CD4-positive, CD25-positive, alpha-beta regulatory T cell (primary cell): ENCODE measurements at regions not wholly inside any gene's neighbourhood (a gene's known extent, or its start where the extent isn't known, plus 50 kb on each side); places are given as distances from the start of the nearest gene placed in this dataset.
"Not testable (repeated sequence)": the region's sequence is repeated elsewhere in the genome, so short reads cannot be mapped to it uniquely, and the experiment has no call there.

Source experiments
- ATAC-seq, 2 donors: fragments of 150-1000 bp; cut with Tn5 transposase; one replicate each; pipeline ENCODE4 v1.10.0; 2021; ENCODE audit warnings: low read depth in 2 of 2, moderate number of reproducible peaks in 2 of 2, moderate library complexity in 1 of 2
- DNase-seq, 3 donors: peaks; one replicate each; pipeline versions ENCODE4 v3.0.0 to v3.0.0-alpha.2; 2012 to 2022; ENCODE audit warnings: mixed read lengths in 1 of 3
- H3K27ac ChIP-seq: one replicate; pipeline ENCODE4 v1.7.0; 2013; ENCODE audit warnings: mild to moderate bottlenecking, low read length; ENCODE audit not compliant: insufficient read depth, poor library complexity, severe bottlenecking
- H3K27me3 ChIP-seq: one replicate; pipeline ENCODE4 v1.7.0; 2013; ENCODE audit warnings: low read length; ENCODE audit not compliant: control insufficient read depth, insufficient read depth
- H3K36me3 ChIP-seq: one replicate; pipeline ENCODE4 v1.7.0; 2013; ENCODE audit warnings: mild to moderate bottlenecking, low read length, moderate library complexity; ENCODE audit not compliant: control insufficient read depth, insufficient read depth
- H3K4me1 ChIP-seq: 2 replicates; pipeline ENCODE4 v1.7.0; 2013; ENCODE audit warnings: mild to moderate bottlenecking, low read length; ENCODE audit not compliant: insufficient read depth, control insufficient read depth, poor library complexity, severe bottlenecking
- H3K4me3 ChIP-seq: one replicate; pipeline ENCODE4 v1.7.0; 2013; ENCODE audit warnings: low read depth, mild to moderate bottlenecking, low read length, moderate library complexity
- H3K9me3 ChIP-seq, 2 experiments: 1 replicate in 1 of 2; 2 replicates in 1 of 2; pipeline ENCODE4 v1.7.0; 2013; ENCODE audit warnings: low read length in 2 of 2, mild to moderate bottlenecking in 1 of 2, moderate library complexity in 1 of 2; ENCODE audit not compliant: control insufficient read depth in 2 of 2
- H3K27ac Mint-ChIP-seq, 3 donors: one replicate each; pipeline ENCODE4 v1.8.0; 2020 to 2022; ENCODE audit warnings: mild to moderate bottlenecking in 3 of 3, mixed read lengths in 3 of 3, moderate library complexity in 2 of 3
- H3K27me3 Mint-ChIP-seq: one replicate; pipeline ENCODE4 v1.8.0; 2022; ENCODE audit warnings: mild to moderate bottlenecking, mixed read lengths
- H3K36me3 Mint-ChIP-seq: one replicate; pipeline ENCODE4 v1.8.0; 2020; ENCODE audit warnings: mixed read lengths
- H3K4me1 Mint-ChIP-seq, 4 donors: one replicate each; pipeline ENCODE4 v1.8.0; 2020 to 2022; ENCODE audit warnings: mixed read lengths in 4 of 4, mild to moderate bottlenecking in 1 of 4
- H3K4me3 Mint-ChIP-seq, 4 donors: one replicate each; pipeline ENCODE4 v1.8.0; 2020 to 2022; ENCODE audit warnings: mild to moderate bottlenecking in 4 of 4, mixed read lengths in 4 of 4, moderate library complexity in 3 of 4
- H3K9me3 Mint-ChIP-seq, 7 donors: one replicate each; pipeline ENCODE4 v1.8.0; 2020 to 2022; ENCODE audit warnings: mixed read lengths in 7 of 7, mild to moderate bottlenecking in 3 of 7, moderate library complexity in 2 of 7

DNA sequence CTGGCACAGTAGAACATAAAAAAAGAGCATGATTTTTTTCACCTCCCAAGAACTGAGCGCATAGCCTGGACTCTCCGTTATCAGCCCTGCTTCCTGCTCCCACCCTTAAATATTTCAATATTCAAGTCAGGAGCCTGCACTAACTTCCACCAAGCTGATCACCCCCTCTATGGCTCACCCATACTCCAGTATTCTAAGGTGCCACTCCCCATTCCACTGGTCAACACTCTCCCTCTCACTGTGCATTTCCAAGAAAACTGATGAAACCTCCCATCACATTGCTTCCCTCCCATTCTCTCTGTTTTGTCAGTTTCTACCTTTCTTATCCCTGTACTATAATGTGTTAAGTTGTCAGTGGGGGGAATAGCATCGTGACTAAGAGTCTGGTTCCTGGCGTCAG lies 95.0 kb upstream of the C7orf33 start:
- DNase-seq (no peak), ATAC-seq (no peak)
- no peaks in the 10 kb centered on the region for H3K36me3 Mint-ChIP-seq
- Histone ChIP-seq H3K27ac (no peak overlapping the region), H3K4me1 (no peaks in the 10 kb centered on the region), H3K9me3 (peaks cover 0 to 2% of the 10 kb centered on the region in 2 experiments), H3K4me3 (no peak overlapping the region), H3K27me3 (peaks cover 10% of the 10 kb centered on the region), H3K36me3 (no peaks in the 10 kb centered on the region)
- H3K4me1 Mint-ChIP-seq = no peaks in the 10 kb centered on the region
- H3K4me3 Mint-ChIP-seq = no peak overlapping the region
- H3K27me3 Mint-ChIP-seq = peaks cover 35% of the 10 kb centered on the region
- peaks cover 0 to 4% (median 0%) of the 10 kb centered on the region in 7 donors for H3K9me3 Mint-ChIP-seq
- H3K27ac Mint-ChIP-seq = no peak overlapping the region

DNA sequence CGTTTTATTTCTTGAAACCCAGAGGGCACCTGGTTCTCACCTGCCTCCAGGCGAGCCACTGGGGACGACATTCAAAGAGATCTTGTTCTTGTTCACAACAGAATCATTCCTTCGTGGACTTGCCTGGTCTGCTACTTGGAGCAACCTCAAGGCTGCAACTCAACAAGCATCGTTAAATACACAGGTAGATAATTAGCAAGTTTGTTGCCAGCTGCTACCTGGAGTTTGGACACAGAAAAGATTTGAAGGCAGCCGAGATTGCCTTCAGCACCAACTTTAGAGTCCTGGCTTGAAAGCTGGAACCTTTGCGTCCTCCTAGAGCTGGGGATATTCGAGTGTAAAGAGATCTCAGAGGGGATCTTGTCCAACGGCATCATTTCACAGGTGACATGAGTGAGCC lies 89.6 kb upstream of the C7orf33 start:
- H3K27ac Mint-ChIP-seq = no peak overlapping the region
- DNase-seq (no peak), ATAC-seq (no peak)
- H3K9me3 Mint-ChIP-seq = no peaks in the 10 kb centered on the region
- Histone ChIP-seq H3K27me3 (no peaks in the 10 kb centered on the region), H3K36me3 (no peaks in the 10 kb centered on the region), H3K4me3 (no peak overlapping the region), H3K4me1 (peaks cover 3% of the 10 kb centered on the region), H3K27ac (no peak overlapping the region), H3K9me3 (no peaks in the 10 kb centered on the region)
- H3K4me1 Mint-ChIP-seq = peaks cover 0 to 6% (median 2%) of the 10 kb centered on the region in 4 donors
- peaks cover 25% of the 10 kb centered on the region for H3K27me3 Mint-ChIP-seq
- no peak overlapping the region for H3K4me3 Mint-ChIP-seq
- no peaks in the 10 kb centered on the region for H3K36me3 Mint-ChIP-seq

DNA sequence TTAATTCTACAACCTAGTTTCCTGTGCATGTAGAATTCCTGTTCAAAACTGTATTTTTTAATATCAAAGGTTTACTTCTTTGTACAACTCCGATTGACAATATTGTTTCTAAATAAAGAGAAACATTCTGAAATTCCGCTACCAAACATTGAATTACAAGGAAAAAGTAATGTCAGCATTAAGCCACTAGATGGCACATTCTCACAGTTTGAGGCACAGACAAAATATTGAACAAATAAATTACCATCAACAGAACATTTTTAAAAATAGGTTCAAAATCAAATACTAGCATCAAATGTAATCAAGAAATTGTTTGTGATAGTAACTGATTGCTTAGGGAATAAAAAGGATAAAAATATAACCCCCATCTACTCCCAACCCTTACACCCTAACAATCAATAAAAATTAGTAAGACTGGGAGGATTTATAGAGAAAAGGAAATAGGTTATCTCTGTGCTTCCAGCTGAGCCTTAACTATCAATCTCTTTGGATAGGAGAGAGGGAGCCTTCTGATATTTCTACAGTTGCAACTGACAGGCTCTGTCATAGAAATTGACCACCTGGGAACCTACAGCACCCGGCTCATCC lies 86.6 kb upstream of the C7orf33 start:
- H3K9me3 ChIP-seq = no peaks in the 10 kb centered on the region
- DNase-seq (peak in 2 of 3 donors; percentile 53 to 55), ATAC-seq (no peak)
- H3K4me3 ChIP-seq = no peak overlapping the region
- peaks cover 20% of the 10 kb centered on the region for H3K27me3 Mint-ChIP-seq
- H3K4me3 Mint-ChIP-seq = no peak overlapping the region
- H3K36me3 ChIP-seq = no peaks in the 10 kb centered on the region
- H3K27ac ChIP-seq = no peak overlapping the region
- no peaks in the 10 kb centered on the region for H3K36me3 Mint-ChIP-seq
- H3K9me3 Mint-ChIP-seq = no peaks in the 10 kb centered on the region
- H3K27ac Mint-ChIP-seq = no peak overlapping the region
- H3K27me3 ChIP-seq = no peaks in the 10 kb centered on the region
- peaks cover 2 to 26% (median 11%) of the 10 kb centered on the region in 4 donors for H3K4me1 Mint-ChIP-seq
- peaks cover 3% of the 10 kb centered on the region for H3K4me1 ChIP-seq

DNA sequence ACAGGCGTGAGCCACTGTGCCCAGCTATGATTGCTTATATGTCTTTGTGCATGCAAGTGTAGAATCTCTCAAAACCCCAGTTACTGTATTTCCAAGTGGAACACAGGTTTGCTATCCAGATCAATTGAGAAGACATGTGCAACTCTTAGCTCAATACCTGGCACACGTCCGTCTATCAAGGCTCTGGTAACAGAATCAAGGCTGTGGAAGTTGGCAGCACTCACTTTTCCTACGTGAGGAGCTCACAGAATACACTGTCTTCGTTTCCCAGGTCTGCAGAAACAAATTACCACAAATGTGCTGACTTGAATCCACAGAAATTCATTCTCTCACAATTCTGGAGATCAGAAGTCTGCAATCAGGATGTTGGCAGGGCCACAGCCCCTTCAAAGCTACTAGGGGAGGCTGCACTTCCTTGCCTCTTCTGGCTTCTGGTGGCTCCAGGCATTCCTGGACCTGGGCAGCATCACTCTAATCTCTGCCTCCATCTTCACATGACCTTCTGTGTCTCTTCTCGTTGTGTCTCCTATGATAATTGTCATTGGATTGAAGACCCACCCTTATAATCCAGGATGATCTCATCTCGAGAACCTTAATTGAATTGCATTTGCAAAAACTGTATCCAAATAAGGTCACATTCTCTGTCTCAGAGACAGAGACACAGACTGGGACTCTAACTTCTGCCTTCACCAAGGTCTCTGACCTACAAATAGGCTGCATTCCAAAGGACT lies 84.8 kb upstream of the C7orf33 start:
- Mint-ChIP-seq H3K9me3 (no peaks in the 10 kb centered on the region), H3K4me1 (peaks cover 2 to 26% (median 11%) of the 10 kb centered on the region in 4 donors), H3K27ac (no peak overlapping the region), H3K27me3 (peaks cover 14% of the 10 kb centered on the region), H3K36me3 (no peaks in the 10 kb centered on the region), H3K4me3 (no peak overlapping the region)
- ATAC-seq = no peak
- Histone ChIP-seq H3K36me3 (no peaks in the 10 kb centered on the region), H3K27ac (no peak overlapping the region), H3K27me3 (no peaks in the 10 kb centered on the region), H3K4me3 (no peak overlapping the region), H3K9me3 (no peaks in the 10 kb centered on the region), H3K4me1 (peaks cover 3% of the 10 kb centered on the region)
- DNase-seq = no peak

DNA sequence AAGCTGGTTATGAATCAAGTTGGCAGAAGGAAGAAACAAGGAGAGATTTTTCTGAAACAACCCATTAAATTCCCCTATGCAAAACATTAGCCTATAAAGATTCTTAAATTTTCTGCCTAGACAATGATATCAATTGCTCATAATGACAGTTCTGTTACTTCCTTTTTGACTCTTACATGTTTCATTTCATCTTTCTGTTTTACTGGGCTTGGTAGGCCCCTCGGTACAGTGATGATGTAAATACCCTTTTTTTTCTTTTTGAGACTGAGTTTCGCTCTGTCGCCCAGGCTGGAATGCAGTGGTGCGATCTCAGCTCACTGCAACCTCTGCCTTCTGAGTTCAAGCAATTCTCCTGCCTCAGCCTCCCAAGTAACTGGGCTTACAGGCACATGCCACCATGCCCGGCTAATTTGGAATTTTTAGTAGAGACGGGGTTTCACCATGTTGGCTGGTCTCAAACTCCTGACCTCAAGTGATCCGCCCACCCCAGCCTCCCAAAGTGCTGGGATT lies 83.4 kb upstream of the C7orf33 start:
- peak overlapping the region in 2 of 3 donors; percentile 2 to 22 for H3K27ac Mint-ChIP-seq
- ATAC-seq = peak in 1 of 2 donors; percentile 25
- not testable (repeated sequence) for H3K27me3 ChIP-seq

DNA sequence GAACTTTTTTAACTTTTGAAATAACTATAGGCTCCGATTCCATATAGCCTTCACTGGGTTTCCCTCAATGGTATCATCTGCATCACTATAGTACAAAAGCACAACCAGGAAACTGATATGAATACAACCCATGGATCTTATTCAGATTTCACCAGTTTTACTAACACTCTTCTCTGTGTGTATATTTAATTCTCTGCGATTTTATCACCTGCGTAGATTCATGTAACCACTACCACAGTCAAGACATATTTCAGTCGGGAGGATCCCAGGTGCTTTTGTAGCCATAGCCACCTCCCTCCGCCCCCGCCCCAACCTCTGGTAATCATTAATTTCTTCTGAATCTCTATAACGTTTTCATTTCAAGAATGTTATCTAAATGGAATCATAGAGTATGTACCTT lies 82.8 kb upstream of the C7orf33 start:
- no peak for ATAC-seq
- Histone ChIP-seq H3K27ac (no peak overlapping the region), H3K4me1 (no peaks in the 10 kb centered on the region), H3K9me3 (no peaks in the 10 kb centered on the region), H3K4me3 (peak overlapping the region; percentile 59), H3K36me3 (no peaks in the 10 kb centered on the region), H3K27me3 (no peaks in the 10 kb centered on the region)
- Mint-ChIP-seq H3K27me3 (peaks cover 4% of the 10 kb centered on the region), H3K4me1 (peaks cover 2 to 26% (median 11%) of the 10 kb centered on the region in 4 donors), H3K4me3 (peak overlapping the region in 2 of 4 donors; percentile 5 to 76), H3K36me3 (no peaks in the 10 kb centered on the region), H3K9me3 (no peaks in the 10 kb centered on the region), H3K27ac (peak overlapping the region in 1 of 3 donors; percentile 28)
- no peak for DNase-seq

More for the DNA sequence above, 83.4 kb upstream of the C7orf33 start:
- not testable (repeated sequence) for H3K27ac ChIP-seq, H3K9me3 Mint-ChIP-seq, H3K36me3 Mint-ChIP-seq, H3K9me3 ChIP-seq, H3K36me3 ChIP-seq, H3K4me1 ChIP-seq, H3K27me3 Mint-ChIP-seq
- Mint-ChIP-seq H3K4me1 (peaks cover 2 to 26% (median 11%) of the 10 kb centered on the region in 4 donors), H3K4me3 (peak overlapping the region in 3 of 4 donors; percentile 5 to 76 (median 65))
- H3K4me3 ChIP-seq = peak overlapping the region; percentile 59
- DNase-seq = peak in 1 of 3 donors; percentile 37

DNA sequence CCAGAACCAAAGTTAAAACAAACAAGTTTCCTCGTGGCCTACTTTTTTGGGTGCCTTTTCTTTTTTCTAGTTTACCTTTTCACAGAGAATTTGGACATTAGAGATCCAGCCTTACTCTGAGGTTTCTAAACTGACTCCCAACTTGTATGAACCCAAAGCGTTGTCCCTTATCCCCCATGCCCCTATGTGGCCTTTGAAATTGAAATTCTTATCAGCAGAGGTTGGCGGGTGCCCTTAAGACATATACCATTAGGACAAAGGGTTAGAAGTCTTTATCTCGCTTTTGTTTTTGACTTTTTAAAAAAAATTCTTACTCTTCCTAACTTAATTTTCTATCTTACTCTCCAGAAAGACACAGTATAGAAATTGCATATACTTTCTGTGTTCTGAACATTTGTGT lies 76.3 kb upstream of the C7orf33 start:
- no peaks in the 10 kb centered on the region for H3K36me3 Mint-ChIP-seq
- no peaks in the 10 kb centered on the region for H3K27me3 ChIP-seq
- peaks cover 0 to 2% (median 0%) of the 10 kb centered on the region in 7 donors for H3K9me3 Mint-ChIP-seq
- no peaks in the 10 kb centered on the region for H3K4me1 Mint-ChIP-seq
- H3K9me3 ChIP-seq = no peaks in the 10 kb centered on the region
- no peak overlapping the region for H3K27ac ChIP-seq
- ATAC-seq = no peak
- no peak for DNase-seq
- peaks cover 7% of the 10 kb centered on the region for H3K27me3 Mint-ChIP-seq
- no peak overlapping the region for H3K4me3 ChIP-seq
- H3K4me1 ChIP-seq = no peaks in the 10 kb centered on the region
- H3K36me3 ChIP-seq = no peaks in the 10 kb centered on the region
- no peak overlapping the region for H3K27ac Mint-ChIP-seq
- no peak overlapping the region for H3K4me3 Mint-ChIP-seq
